HCT116 (cell line): ENCODE measurements at regions not wholly inside any gene's neighbourhood (a gene's known extent, or its start where the extent isn't known, plus 50 kb on each side); places are given as distances from the start of the nearest gene placed in this dataset.

Source experiments
- ATAC-seq: fragments of 200-7000 bp; cut with Tn5 transposase; 2 replicates; pipeline ENCODE4 v1.9.1; 2020; ENCODE audit warnings: mild to moderate bottlenecking, moderate library complexity
- BruUV-seq: library from RNA; stranded (reverse); fragments of 400-500 nt; replicated peaks from 2 replicates; lab custom pipeline; 2021; lab: Mats Ljungman, UMichigan
- CTCF ChIA-PET: fragments of 300-600 bp; sonication (Branson Sonifier 250); formaldehyde crosslinking; loops from one replicate; lab custom pipeline; 2021; ENCODE audit warnings: antibody characterized with exemption; lab: Charles Lee
- POLR2A ChIA-PET: fragments of 300-600, 350-600 bp; sonication (Branson Sonifier 250); formaldehyde crosslinking; loops from one replicate; lab custom pipeline; 2021; ENCODE audit warnings: antibody characterized with exemption; lab: Charles Lee
- RAD21 ChIA-PET, 2 experiments: fragments of 300-600 bp; sonication (Branson Sonifier 250); formaldehyde crosslinking; loops; one replicate each; lab custom pipeline; 2023; ENCODE audit warnings: low total read pairs in 2 of 2; ENCODE audit not compliant: uncharacterized antibody in 2 of 2, unreplicated experiment in 2 of 2, low non-redundant PET in 1 of 2; lab: Charles Lee
- DNase-seq: peaks from one replicate; pipeline ENCODE4 v3.0.0-alpha.2; 2010; ENCODE audit warnings: low read depth, low spot score
- H2AFZ ChIP-seq: fragments of 200-600 bp; shearing (Covaris generic), sonication (generic); 2 replicates; pipeline ENCODE4 v1.6.1; 2017; ENCODE audit warnings: low read depth, mixed run types, mixed read lengths, antibody characterized with exemption, low read length; ENCODE audit not compliant: poor library complexity, severe bottlenecking
- H3K27ac ChIP-seq: 2 replicates; pipeline ENCODE4 v1.5.1; 2012; ENCODE audit warnings: low read depth, low read length
- H3K27me3 ChIP-seq: fragments of 200-600 bp; sonication (generic); 2 replicates; pipeline ENCODE4 v1.6.1; 2016; ENCODE audit warnings: mixed run types, low read length, mixed read lengths; ENCODE audit not compliant: insufficient read depth
- H3K36me3 ChIP-seq, 2 experiments: fragments of 200-500 bp in 1 of 2; fragments of 200-600 bp in 1 of 2; sonication (Bioruptor generic) in 1 of 2; sonication (generic) in 1 of 2; 2 replicates each; pipeline versions ENCODE4 v1.5.1 to v1.6.1; 2014 to 2016; ENCODE audit warnings: low read length in 2 of 2, inconsistent platforms in 1 of 2, mixed read lengths in 1 of 2, mixed run types in 1 of 2; ENCODE audit not compliant: insufficient read depth in 2 of 2, control insufficient read depth in 1 of 2
- H3K4me1 ChIP-seq, 2 experiments: fragments of 200-600 bp in 1 of 2; sonication (generic) in 1 of 2; 2 replicates each; pipeline versions ENCODE4 v1.5.1 to v1.6.1; 2012 to 2017; ENCODE audit warnings: low read length in 2 of 2, inconsistent platforms in 1 of 2, mild to moderate bottlenecking in 1 of 2, mixed read lengths in 1 of 2, mixed run types in 1 of 2, moderate library complexity in 1 of 2; ENCODE audit not compliant: insufficient read depth in 2 of 2, control insufficient read depth in 1 of 2
- H3K4me2 ChIP-seq: fragments of 200-600 bp; sonication (generic); 2 replicates; pipeline ENCODE4 v1.6.1; 2017; ENCODE audit warnings: mixed run types, low read length, mixed read lengths
- H3K4me3 ChIP-seq, 2 experiments: fragments of 200-600 bp in 1 of 2; sonication (generic) in 1 of 2; replicated peaks in 1 of 2; 2 replicates each; pipeline ENCODE4 v1.5.1; 2011 to 2016; ENCODE audit warnings: low read length in 2 of 2, control low read depth in 1 of 2, low read depth in 1 of 2, mild to moderate bottlenecking in 1 of 2, mixed read lengths in 1 of 2, mixed run types in 1 of 2
- H3K79me2 ChIP-seq: fragments of 200-600 bp; sonication (generic); 2 replicates; pipeline ENCODE4 v1.6.1; 2017; ENCODE audit warnings: mild to moderate bottlenecking, mixed run types, low read length, moderate library complexity, mixed read lengths; ENCODE audit not compliant: insufficient read depth
- H3K9ac ChIP-seq: fragments of 200-600 bp; sonication (generic); 2 replicates; pipeline ENCODE4 v1.6.1; 2016; ENCODE audit warnings: low read length, mixed read lengths
- H3K9me2 ChIP-seq: fragments of 200-600 bp; sonication (generic), shearing (Covaris generic); 2 replicates; pipeline ENCODE4 v1.6.1; 2017; ENCODE audit warnings: mixed run types, mild to moderate bottlenecking, moderate library complexity; ENCODE audit not compliant: insufficient read depth
- H3K9me3 ChIP-seq, 2 experiments: fragments of 200-500 bp in 1 of 2; fragments of 200-600 bp in 1 of 2; sonication (Bioruptor generic) in 1 of 2; sonication (generic) in 1 of 2; 2 replicates each; pipeline ENCODE4 v1.6.1; 2014 to 2017; ENCODE audit warnings: low read length in 2 of 2, mixed read lengths in 2 of 2, inconsistent platforms in 1 of 2, low read depth in 1 of 2, mild to moderate bottlenecking in 1 of 2, mixed run types in 1 of 2, moderate library complexity in 1 of 2; ENCODE audit not compliant: control insufficient read depth in 1 of 2, insufficient read depth in 1 of 2
- H4K20me1 ChIP-seq: fragments of 200-600 bp; sonication (generic), shearing (Covaris generic); 2 replicates; pipeline ENCODE4 v1.6.1; 2017; ENCODE audit warnings: mixed run types, mild to moderate bottlenecking, moderate library complexity; ENCODE audit not compliant: insufficient read depth
- CEBPB ChIP-seq: IDR thresholded peaks from 2 replicates; pipeline ENCODE4 v1.6.1; 2012; ENCODE audit warnings: low read depth
- ELF1 ChIP-seq: IDR thresholded peaks from 2 replicates; pipeline ENCODE4 v1.6.1; 2012; ENCODE audit warnings: low read depth, borderline replicate concordance
- EZH2 ChIP-seq: fragments of 200-600 bp; sonication (generic); IDR thresholded peaks from 2 replicates; pipeline ENCODE4 v1.6.1; 2017; ENCODE audit warnings: antibody characterized with exemption, mixed run types
- FOSL1 ChIP-seq: IDR thresholded peaks from 2 replicates; pipeline ENCODE4 v1.6.1; 2012; ENCODE audit warnings: low read depth
- POLR2AphosphoS5 ChIP-seq: IDR thresholded peaks from 2 replicates; pipeline ENCODE4 v1.6.1; 2011; ENCODE audit warnings: mild to moderate bottlenecking, low read depth, low read length, moderate library complexity
- RAD21 ChIP-seq: IDR thresholded peaks from 2 replicates; pipeline ENCODE4 v1.6.1; 2012; ENCODE audit warnings: low read depth, mild to moderate bottlenecking
- SP1 ChIP-seq: IDR thresholded peaks from 2 replicates; pipeline ENCODE4 v1.6.1; 2012; ENCODE audit warnings: low read depth
- SRF ChIP-seq: IDR thresholded peaks from 2 replicates; pipeline ENCODE4 v1.6.1; 2012; ENCODE audit warnings: low read depth
- ZFX ChIP-seq: fragments of 450-650 bp; IDR thresholded peaks from 2 replicates; pipeline ENCODE4 v1.6.1; 2017
- intact Hi-C: fragments of 100-400 bp; cut with micrococcal nuclease; formaldehyde crosslinking; loops from 2 replicates; pipeline ENCODE4 v1.10.0; 2022
- TF ChIP-seq, protein P1 (sequence below), 3 experiments: fragments of 200-600 bp in 1 of 3; sonication (generic) in 1 of 3; IDR thresholded peaks in 2 of 3; conservative IDR thresholded peaks in 1 of 3; 2 replicates each; pipeline ENCODE4 v1.5.1; 2012 to 2017; ENCODE audit warnings: low read depth in 2 of 3, low read length in 2 of 3, antibody characterized with exemption in 1 of 3, borderline replicate concordance in 1 of 3, control low read depth in 1 of 3, mild to moderate bottlenecking in 1 of 3, mixed read lengths in 1 of 3, mixed run types in 1 of 3, moderate library complexity in 1 of 3; ENCODE audit not compliant: insufficient read depth in 1 of 3
- TF ChIP-seq, protein P2 (sequence below): IDR thresholded peaks from 2 replicates; pipeline ENCODE4 v1.6.1; 2012; ENCODE audit warnings: low read depth
- TF ChIP-seq, protein P3 (sequence below): IDR thresholded peaks from 2 replicates; pipeline ENCODE4 v1.6.1; 2011; ENCODE audit warnings: mild to moderate bottlenecking, low read length, moderate library complexity; ENCODE audit not compliant: insufficient replicate concordance; ENCODE audit errors: extremely low read depth

DNA sequence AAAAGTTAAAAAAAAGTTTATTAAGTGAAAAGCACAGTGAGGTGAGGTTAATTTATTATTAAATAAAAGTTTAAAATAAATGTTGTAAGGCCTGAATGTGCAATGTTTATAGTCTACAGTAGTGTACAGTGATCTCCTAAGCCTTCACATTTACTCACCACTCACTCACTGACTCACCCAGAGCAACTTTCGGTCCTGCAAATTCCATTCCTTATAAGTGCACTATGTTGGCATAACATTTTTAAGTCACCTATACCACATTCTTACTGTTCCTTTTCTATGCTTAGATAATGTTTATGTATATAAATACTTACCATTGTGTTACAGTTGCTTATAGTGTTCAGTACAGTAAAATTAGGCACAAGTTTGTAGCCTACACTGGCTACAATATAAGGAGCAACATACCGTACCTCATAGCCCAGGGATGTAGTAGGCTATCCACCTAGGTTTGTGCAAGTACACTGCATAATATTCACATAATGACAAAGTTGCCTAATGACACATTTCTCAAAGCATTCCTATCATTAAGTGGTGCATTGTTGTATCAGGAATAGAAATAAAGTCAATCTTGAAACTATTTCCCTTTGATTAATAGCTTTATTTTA is 426.5 kb upstream of the BRINP3 start:
- POLR2A ChIA-PET = no interaction called here
- Histone ChIP-seq H3K4me1 (no peaks in the 10 kb centered on the region), H4K20me1 (no peaks in the 10 kb centered on the region), H3K9ac (no peak overlapping the region), H3K27me3 (no peaks in the 10 kb centered on the region), H3K79me2 (no peaks in the 10 kb centered on the region), H3K4me3 (no peak overlapping the region), H2AFZ (no peak overlapping the region), H3K9me2 (no peaks in the 10 kb centered on the region), H3K36me3 (no peaks in the 10 kb centered on the region), H3K27ac (no peak overlapping the region), H3K4me2 (no peak overlapping the region), H3K9me3 (no peaks in the 10 kb centered on the region)
- no peak for ATAC-seq
- CTCF ChIA-PET = no interaction called here
- RAD21 ChIA-PET = no interaction called here
- intact Hi-C loops = no loop called here
- TF ChIP-seq, protein P1, sequence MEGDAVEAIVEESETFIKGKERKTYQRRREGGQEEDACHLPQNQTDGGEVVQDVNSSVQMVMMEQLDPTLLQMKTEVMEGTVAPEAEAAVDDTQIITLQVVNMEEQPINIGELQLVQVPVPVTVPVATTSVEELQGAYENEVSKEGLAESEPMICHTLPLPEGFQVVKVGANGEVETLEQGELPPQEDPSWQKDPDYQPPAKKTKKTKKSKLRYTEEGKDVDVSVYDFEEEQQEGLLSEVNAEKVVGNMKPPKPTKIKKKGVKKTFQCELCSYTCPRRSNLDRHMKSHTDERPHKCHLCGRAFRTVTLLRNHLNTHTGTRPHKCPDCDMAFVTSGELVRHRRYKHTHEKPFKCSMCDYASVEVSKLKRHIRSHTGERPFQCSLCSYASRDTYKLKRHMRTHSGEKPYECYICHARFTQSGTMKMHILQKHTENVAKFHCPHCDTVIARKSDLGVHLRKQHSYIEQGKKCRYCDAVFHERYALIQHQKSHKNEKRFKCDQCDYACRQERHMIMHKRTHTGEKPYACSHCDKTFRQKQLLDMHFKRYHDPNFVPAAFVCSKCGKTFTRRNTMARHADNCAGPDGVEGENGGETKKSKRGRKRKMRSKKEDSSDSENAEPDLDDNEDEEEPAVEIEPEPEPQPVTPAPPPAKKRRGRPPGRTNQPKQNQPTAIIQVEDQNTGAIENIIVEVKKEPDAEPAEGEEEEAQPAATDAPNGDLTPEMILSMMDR (IDR thresholded peaks at IDR 0.05 in 2 of 3, conservative IDR thresholded peaks at IDR 0.05 in 1 of 3; ENCODE audit: borderline replicate concordance in 1 of 3, insufficient read depth in 1 of 3, low read depth in 2 of 3, low read length in 2 of 3) = no peak
- TF ChIP-seq CEBPB = no peak
- TF ChIP-seq SRF = no peak
- no peak for TF ChIP-seq SP1
- TF ChIP-seq, protein P2, sequence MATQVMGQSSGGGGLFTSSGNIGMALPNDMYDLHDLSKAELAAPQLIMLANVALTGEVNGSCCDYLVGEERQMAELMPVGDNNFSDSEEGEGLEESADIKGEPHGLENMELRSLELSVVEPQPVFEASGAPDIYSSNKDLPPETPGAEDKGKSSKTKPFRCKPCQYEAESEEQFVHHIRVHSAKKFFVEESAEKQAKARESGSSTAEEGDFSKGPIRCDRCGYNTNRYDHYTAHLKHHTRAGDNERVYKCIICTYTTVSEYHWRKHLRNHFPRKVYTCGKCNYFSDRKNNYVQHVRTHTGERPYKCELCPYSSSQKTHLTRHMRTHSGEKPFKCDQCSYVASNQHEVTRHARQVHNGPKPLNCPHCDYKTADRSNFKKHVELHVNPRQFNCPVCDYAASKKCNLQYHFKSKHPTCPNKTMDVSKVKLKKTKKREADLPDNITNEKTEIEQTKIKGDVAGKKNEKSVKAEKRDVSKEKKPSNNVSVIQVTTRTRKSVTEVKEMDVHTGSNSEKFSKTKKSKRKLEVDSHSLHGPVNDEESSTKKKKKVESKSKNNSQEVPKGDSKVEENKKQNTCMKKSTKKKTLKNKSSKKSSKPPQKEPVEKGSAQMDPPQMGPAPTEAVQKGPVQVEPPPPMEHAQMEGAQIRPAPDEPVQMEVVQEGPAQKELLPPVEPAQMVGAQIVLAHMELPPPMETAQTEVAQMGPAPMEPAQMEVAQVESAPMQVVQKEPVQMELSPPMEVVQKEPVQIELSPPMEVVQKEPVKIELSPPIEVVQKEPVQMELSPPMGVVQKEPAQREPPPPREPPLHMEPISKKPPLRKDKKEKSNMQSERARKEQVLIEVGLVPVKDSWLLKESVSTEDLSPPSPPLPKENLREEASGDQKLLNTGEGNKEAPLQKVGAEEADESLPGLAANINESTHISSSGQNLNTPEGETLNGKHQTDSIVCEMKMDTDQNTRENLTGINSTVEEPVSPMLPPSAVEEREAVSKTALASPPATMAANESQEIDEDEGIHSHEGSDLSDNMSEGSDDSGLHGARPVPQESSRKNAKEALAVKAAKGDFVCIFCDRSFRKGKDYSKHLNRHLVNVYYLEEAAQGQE = no peak
- no peak for TF ChIP-seq RAD21
- no peak for TF ChIP-seq POLR2AphosphoS5
- TF ChIP-seq, protein P3, sequence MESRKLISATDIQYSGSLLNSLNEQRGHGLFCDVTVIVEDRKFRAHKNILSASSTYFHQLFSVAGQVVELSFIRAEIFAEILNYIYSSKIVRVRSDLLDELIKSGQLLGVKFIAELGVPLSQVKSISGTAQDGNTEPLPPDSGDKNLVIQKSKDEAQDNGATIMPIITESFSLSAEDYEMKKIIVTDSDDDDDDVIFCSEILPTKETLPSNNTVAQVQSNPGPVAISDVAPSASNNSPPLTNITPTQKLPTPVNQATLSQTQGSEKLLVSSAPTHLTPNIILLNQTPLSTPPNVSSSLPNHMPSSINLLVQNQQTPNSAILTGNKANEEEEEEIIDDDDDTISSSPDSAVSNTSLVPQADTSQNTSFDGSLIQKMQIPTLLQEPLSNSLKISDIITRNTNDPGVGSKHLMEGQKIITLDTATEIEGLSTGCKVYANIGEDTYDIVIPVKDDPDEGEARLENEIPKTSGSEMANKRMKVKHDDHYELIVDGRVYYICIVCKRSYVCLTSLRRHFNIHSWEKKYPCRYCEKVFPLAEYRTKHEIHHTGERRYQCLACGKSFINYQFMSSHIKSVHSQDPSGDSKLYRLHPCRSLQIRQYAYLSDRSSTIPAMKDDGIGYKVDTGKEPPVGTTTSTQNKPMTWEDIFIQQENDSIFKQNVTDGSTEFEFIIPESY = no peak
- no peak for TF ChIP-seq FOSL1
- no peak for TF ChIP-seq ZFX
- TF ChIP-seq ELF1 = no peak
- no peak for TF ChIP-seq EZH2
- BruUV-seq = no TSS peak
- no peak for DNase-seq
